ENCODE measurements at regions not wholly inside any gene's neighbourhood (a gene's known extent, or its start where the extent isn't known, plus 50 kb on each side); places are given as distances from the start of the nearest gene placed in this dataset.

DNA sequence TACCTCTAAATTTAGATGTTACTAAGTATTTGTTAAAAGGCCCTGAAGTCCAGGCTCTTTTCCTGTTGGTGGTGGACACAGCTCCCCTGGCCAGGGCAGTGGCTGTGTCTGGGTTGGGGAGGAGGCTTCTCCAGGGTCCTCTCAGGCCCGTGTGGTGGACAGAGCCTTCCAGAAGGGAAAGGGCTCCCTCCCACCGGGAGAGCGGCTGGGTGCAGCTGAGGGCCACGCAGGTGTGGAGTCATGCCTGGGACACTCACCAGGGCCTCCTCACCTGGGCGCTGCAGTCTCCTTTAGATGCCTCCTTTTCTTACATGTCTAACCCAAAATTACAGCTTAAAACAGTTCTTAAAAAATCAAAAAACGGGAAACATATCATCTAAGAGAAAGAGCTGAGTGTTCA is 128.2 kb upstream of the TCERG1L start:
- H3K4me3 ChIP-seq (ENCODE audit: insufficient read depth in 1 of 2, low read depth in 1 of 2, low read length in 2 of 2): no peak overlapping the region
- WGBS: 63% methylated on average over 6 of the region's 6 CpGs
- no peak overlapping the region for H3K27ac ChIP-seq (ENCODE audit: low read length, poor library complexity, severe bottlenecking)

DNA sequence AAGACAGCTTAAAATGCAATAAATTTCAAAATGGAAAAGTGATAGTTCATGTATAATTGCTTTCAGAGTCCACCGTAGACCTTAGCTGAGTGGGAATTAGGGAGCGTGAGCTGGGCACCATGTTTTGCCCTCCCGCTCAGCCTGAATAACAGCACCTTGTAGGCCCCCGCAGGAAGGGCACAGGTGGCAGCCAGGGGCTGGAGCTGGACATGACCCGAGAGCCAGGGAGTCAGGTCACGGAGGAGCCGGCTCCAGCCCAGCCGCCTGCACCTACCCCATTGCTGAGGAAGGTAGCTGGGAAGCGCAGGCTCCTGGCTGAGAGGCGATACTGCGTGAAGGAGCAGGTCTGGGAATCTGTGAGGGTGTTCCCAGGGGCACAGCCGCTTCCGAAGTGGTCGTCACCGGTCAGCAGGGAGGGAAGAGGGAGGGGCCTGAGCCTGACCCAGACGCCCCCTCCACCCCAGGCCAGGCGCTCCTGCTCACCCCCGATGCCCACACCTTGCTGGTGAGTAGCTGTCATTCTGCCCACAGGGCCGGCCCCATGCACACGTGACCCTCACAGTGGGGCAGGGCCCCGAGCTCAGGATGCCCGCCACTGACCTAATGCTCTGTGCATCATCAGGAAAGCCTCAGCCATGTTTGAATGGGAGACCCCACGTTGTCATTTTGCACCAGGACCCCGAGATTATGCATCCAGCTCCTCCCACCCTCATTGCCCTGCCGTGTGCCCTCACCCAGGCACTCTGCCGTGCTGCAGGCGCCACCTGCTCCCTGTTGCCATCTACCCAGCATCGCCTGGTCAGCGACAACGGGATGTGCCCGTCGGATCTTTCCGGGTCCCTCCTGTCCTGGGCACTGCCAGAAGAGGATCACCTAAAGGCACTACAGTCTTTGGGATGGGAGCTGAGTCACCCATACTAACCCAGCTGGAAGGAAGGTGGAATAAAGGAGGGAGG is 129.2 kb upstream of the TCERG1L start:
- no peaks in the 10 kb centered on the region for H3K9me3 ChIP-seq (ENCODE audit: control insufficient read depth, low read length)
- DNase-seq: no peak
- H3K18ac ChIP-seq (ENCODE audit: low read depth in 1 of 2, low read length in 2 of 2): no peak overlapping the region
- H2BK15ac ChIP-seq (ENCODE audit: low read depth, poor library complexity, severe bottlenecking): no peak overlapping the region
- no peak overlapping the region for H2BK5ac ChIP-seq (ENCODE audit: low read depth, low read length, poor library complexity, severe bottlenecking)
- no peak overlapping the region for H3K14ac ChIP-seq (ENCODE audit: low read length in 2 of 2)
- H3K79me1 ChIP-seq (replicated peaks; ENCODE audit: low read length, poor library complexity, severe bottlenecking): no peaks in the 10 kb centered on the region
- H3K4ac ChIP-seq (ENCODE audit: low read depth in 1 of 2, low read length in 2 of 2): no peak overlapping the region
- no peak overlapping the region for H3K9ac ChIP-seq (ENCODE audit: low read length)
- H4K91ac ChIP-seq (ENCODE audit: low read length): no peak overlapping the region
- no peak overlapping the region for H2AFZ ChIP-seq (ENCODE audit: low read depth, low read length)
- WGBS: 76% methylated on average over 32 of the region's 33 CpGs
- H3K23ac ChIP-seq (ENCODE audit: low read length in 2 of 2): no peak overlapping the region
- H3K4me1 ChIP-seq (ENCODE audit: control insufficient read depth, insufficient read depth, low read depth, low read length): no peaks in the 10 kb centered on the region
- H3K4me3 ChIP-seq (ENCODE audit: insufficient read depth in 1 of 2, low read depth in 1 of 2, low read length in 2 of 2): no peak overlapping the region
- no peak overlapping the region for H2BK120ac ChIP-seq (ENCODE audit: low read depth, low read length)
- H3K27me3 ChIP-seq (ENCODE audit: control insufficient read depth in 1 of 2, insufficient read depth in 1 of 2, low read length in 2 of 2): peaks cover 0 to 37% of the 10 kb centered on the region in 2 experiments
- H3K4me2 ChIP-seq (ENCODE audit: low read length, poor library complexity, severe bottlenecking): no peak overlapping the region
- H2AK5ac ChIP-seq (ENCODE audit: low read length, severe bottlenecking): no peak overlapping the region
- no peak overlapping the region for H4K8ac ChIP-seq (ENCODE audit: low read length)
- no peak overlapping the region for H2BK12ac ChIP-seq (ENCODE audit: low read length in 2 of 2)
- H3K36me3 ChIP-seq (ENCODE audit: control insufficient read depth in 1 of 2, insufficient read depth in 2 of 2, low read depth in 1 of 2, low read length in 2 of 2): no peaks in the 10 kb centered on the region
- no peak overlapping the region for H3K27ac ChIP-seq (ENCODE audit: low read length, poor library complexity, severe bottlenecking)

More for the DNA sequence above, 128.2 kb upstream of the TCERG1L start:
- no peak for DNase-seq
- H3K9ac ChIP-seq (ENCODE audit: low read length): no peak overlapping the region
- no peaks in the 10 kb centered on the region for H3K79me1 ChIP-seq (replicated peaks; ENCODE audit: low read length, poor library complexity, severe bottlenecking)
- no peak overlapping the region for H2BK120ac ChIP-seq (ENCODE audit: low read depth, low read length)
- H3K9me3 ChIP-seq (ENCODE audit: control insufficient read depth, low read length): no peaks in the 10 kb centered on the region
- H3K27me3 ChIP-seq (ENCODE audit: control insufficient read depth in 1 of 2, insufficient read depth in 1 of 2, low read length in 2 of 2): peaks cover 0 to 41% of the 10 kb centered on the region in 2 experiments
- H3K4ac ChIP-seq (ENCODE audit: low read depth in 1 of 2, low read length in 2 of 2): no peak overlapping the region
- H2AFZ ChIP-seq (ENCODE audit: low read depth, low read length): no peak overlapping the region
- no peak overlapping the region for H3K23ac ChIP-seq (ENCODE audit: low read length in 2 of 2)
- no peaks in the 10 kb centered on the region for H3K36me3 ChIP-seq (ENCODE audit: control insufficient read depth in 1 of 2, insufficient read depth in 2 of 2, low read depth in 1 of 2, low read length in 2 of 2)
- no peak overlapping the region for H3K14ac ChIP-seq (ENCODE audit: low read length in 2 of 2)
- H2AK5ac ChIP-seq (ENCODE audit: low read length, severe bottlenecking): no peak overlapping the region
- no peaks in the 10 kb centered on the region for H3K4me1 ChIP-seq (ENCODE audit: control insufficient read depth, insufficient read depth, low read depth, low read length)
- no peak overlapping the region for H4K91ac ChIP-seq (ENCODE audit: low read length)
- H2BK12ac ChIP-seq (ENCODE audit: low read length in 2 of 2): no peak overlapping the region
- no peak overlapping the region for H2BK15ac ChIP-seq (ENCODE audit: low read depth, poor library complexity, severe bottlenecking)
- no peak overlapping the region for H2BK5ac ChIP-seq (ENCODE audit: low read depth, low read length, poor library complexity, severe bottlenecking)
- H3K18ac ChIP-seq (ENCODE audit: low read depth in 1 of 2, low read length in 2 of 2): no peak overlapping the region
- no peak overlapping the region for H4K8ac ChIP-seq (ENCODE audit: low read length)
- H3K4me2 ChIP-seq (ENCODE audit: low read length, poor library complexity, severe bottlenecking): no peak overlapping the region

DNA sequence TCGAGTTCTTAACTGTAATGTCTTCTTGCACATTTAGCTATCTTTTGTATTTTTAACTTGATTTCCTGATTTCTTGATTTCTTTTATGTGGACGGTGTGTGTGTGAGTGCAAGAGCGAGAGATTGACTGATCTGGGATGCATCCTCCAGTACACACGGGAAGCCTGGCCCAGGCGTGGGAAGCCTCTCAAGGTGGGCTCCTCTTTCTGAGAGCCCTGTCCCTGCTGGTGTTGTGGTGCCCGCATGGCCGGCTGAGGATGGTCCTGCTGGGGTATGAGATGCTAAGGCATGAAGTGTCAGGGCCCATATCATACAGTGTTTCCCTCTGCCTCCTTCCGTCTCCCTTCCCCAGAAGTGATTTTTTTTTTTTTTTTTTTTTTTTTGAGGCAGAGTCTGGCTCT is 130.8 kb upstream of the TCERG1L start:
- Histone ChIP-seq H2BK5ac (ENCODE audit: low read depth, low read length, poor library complexity, severe bottlenecking) (no peak overlapping the region), H3K23ac (ENCODE audit: low read length in 2 of 2) (no peak overlapping the region), H2AK5ac (ENCODE audit: low read length, severe bottlenecking) (no peak overlapping the region), H2BK120ac (ENCODE audit: low read depth, low read length) (no peak overlapping the region), H3K18ac (ENCODE audit: low read depth in 1 of 2, low read length in 2 of 2) (no peak overlapping the region), H3K4me3 (ENCODE audit: insufficient read depth in 1 of 2, low read depth in 1 of 2, low read length in 2 of 2) (no peak overlapping the region), H3K27ac (ENCODE audit: low read length, poor library complexity, severe bottlenecking) (no peak overlapping the region), H3K4me1 (ENCODE audit: control insufficient read depth, insufficient read depth, low read depth, low read length) (no peaks in the 10 kb centered on the region), H2AFZ (ENCODE audit: low read depth, low read length) (no peak overlapping the region), H2BK15ac (ENCODE audit: low read depth, poor library complexity, severe bottlenecking) (no peak overlapping the region), H3K79me1 (replicated peaks; ENCODE audit: low read length, poor library complexity, severe bottlenecking) (no peaks in the 10 kb centered on the region), H3K9ac (ENCODE audit: low read length) (no peak overlapping the region), H4K8ac (ENCODE audit: low read length) (no peak overlapping the region), H3K4me2 (ENCODE audit: low read length, poor library complexity, severe bottlenecking) (no peak overlapping the region), H2BK12ac (ENCODE audit: low read length in 2 of 2) (no peak overlapping the region), H3K36me3 (ENCODE audit: control insufficient read depth in 1 of 2, insufficient read depth in 2 of 2, low read depth in 1 of 2, low read length in 2 of 2) (no peaks in the 10 kb centered on the region), H3K27me3 (ENCODE audit: control insufficient read depth in 1 of 2, insufficient read depth in 1 of 2, low read length in 2 of 2) (peaks cover 0 to 37% of the 10 kb centered on the region in 2 experiments), H3K14ac (ENCODE audit: low read length in 2 of 2) (no peak overlapping the region), H3K9me3 (ENCODE audit: control insufficient read depth, low read length) (no peaks in the 10 kb centered on the region), H3K4ac (ENCODE audit: low read depth in 1 of 2, low read length in 2 of 2) (no peak overlapping the region), H4K91ac (ENCODE audit: low read length) (no peak overlapping the region)
- 77% methylated on average over 6 of the region's 8 CpGs for WGBS
- DNase-seq: no peak

DNA sequence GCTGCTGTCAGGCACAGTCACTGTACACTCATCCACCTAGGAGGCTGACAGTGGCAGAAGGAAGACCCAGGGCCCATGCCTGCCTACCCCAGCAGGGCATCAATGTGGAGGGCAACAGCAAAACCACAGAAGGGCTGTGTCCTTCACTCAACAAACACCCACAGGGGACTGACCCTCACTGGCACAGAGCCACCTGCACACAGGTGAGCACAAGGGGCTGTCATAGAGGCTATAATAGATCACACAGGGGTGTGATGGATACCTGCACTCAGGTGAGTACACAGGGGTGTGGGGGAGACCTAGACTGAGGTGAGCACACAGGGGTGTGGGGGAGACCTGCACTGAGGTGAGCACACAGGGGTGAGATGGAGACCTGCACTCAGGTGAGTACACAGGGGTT is 132.8 kb upstream of the TCERG1L start:
- Histone ChIP-seq H2AK5ac (ENCODE audit: low read length, severe bottlenecking) (no peak overlapping the region), H3K4me2 (ENCODE audit: low read length, poor library complexity, severe bottlenecking) (no peak overlapping the region), H2BK120ac (ENCODE audit: low read depth, low read length) (no peak overlapping the region), H3K4ac (ENCODE audit: low read depth in 1 of 2, low read length in 2 of 2) (no peak overlapping the region), H3K36me3 (ENCODE audit: control insufficient read depth in 1 of 2, insufficient read depth in 2 of 2, low read depth in 1 of 2, low read length in 2 of 2) (no peaks in the 10 kb centered on the region), H2AFZ (ENCODE audit: low read depth, low read length) (no peak overlapping the region), H2BK15ac (ENCODE audit: low read depth, poor library complexity, severe bottlenecking) (no peak overlapping the region), H3K4me3 (ENCODE audit: insufficient read depth in 1 of 2, low read depth in 1 of 2, low read length in 2 of 2) (no peak overlapping the region), H3K23ac (ENCODE audit: low read length in 2 of 2) (no peak overlapping the region), H2BK12ac (ENCODE audit: low read length in 2 of 2) (no peak overlapping the region), H3K14ac (ENCODE audit: low read length in 2 of 2) (no peak overlapping the region), H3K18ac (ENCODE audit: low read depth in 1 of 2, low read length in 2 of 2) (no peak overlapping the region), H2BK5ac (ENCODE audit: low read depth, low read length, poor library complexity, severe bottlenecking) (no peak overlapping the region), H3K27me3 (ENCODE audit: control insufficient read depth in 1 of 2, insufficient read depth in 1 of 2, low read length in 2 of 2) (peaks cover 0 to 26% of the 10 kb centered on the region in 2 experiments), H3K9ac (ENCODE audit: low read length) (no peak overlapping the region), H3K79me1 (replicated peaks; ENCODE audit: low read length, poor library complexity, severe bottlenecking) (no peaks in the 10 kb centered on the region), H3K27ac (ENCODE audit: low read length, poor library complexity, severe bottlenecking) (no peak overlapping the region), H4K91ac (ENCODE audit: low read length) (no peak overlapping the region), H4K8ac (ENCODE audit: low read length) (no peak overlapping the region), H3K9me3 (ENCODE audit: control insufficient read depth, low read length) (no peaks in the 10 kb centered on the region), H3K4me1 (ENCODE audit: control insufficient read depth, insufficient read depth, low read depth, low read length) (no peaks in the 10 kb centered on the region)
- no peak for DNase-seq
